HEK293T (cell line): ENCODE measurements at regions not wholly inside any gene's neighbourhood (a gene's known extent, or its start where the extent isn't known, plus 50 kb on each side); places are given as distances from the start of the nearest gene placed in this dataset.

Source experiments
- CTCF ChIA-PET: fragments of 350-600 bp; formaldehyde crosslinking; extraction: SDS; loops from one replicate; lab custom pipeline; 2021; ENCODE audit warnings: antibody characterized with exemption, inconsistent platforms; lab: Yijun Ruan, JAX
- POLR2A ChIA-PET: fragments of 350-600 bp; formaldehyde crosslinking; extraction: SDS; loops from one replicate; lab custom pipeline; 2020; ENCODE audit warnings: antibody characterized with exemption, inconsistent platforms; lab: Yijun Ruan, JAX
- DNase-seq: peaks from one replicate; pipeline ENCODE4 v3.0.0; 2012; ENCODE audit warnings: mixed read lengths; ENCODE audit errors: extremely low spot score
- ARNT ChIP-seq: fragments of 450-650 bp; IDR thresholded peaks from 2 replicates; pipeline ENCODE4 v1.6.1; 2017; ENCODE audit warnings: mild to moderate bottlenecking
- BHLHE40 ChIP-seq: fragments of 450-650 bp; IDR thresholded peaks from 2 replicates; pipeline ENCODE4 v1.6.1; 2016; ENCODE audit warnings: mild to moderate bottlenecking, moderate library complexity, borderline replicate concordance
- CTBP1 ChIP-seq: fragments of 450-650 bp; IDR thresholded peaks from 2 replicates; pipeline ENCODE4 v1.6.1; 2016; ENCODE audit warnings: borderline replicate concordance
- ELF4 ChIP-seq: fragments of 450-650 bp; IDR thresholded peaks from 2 replicates; pipeline ENCODE4 v1.6.1; 2017; ENCODE audit warnings: antibody characterized with exemption
- FOXA1 ChIP-seq: fragments of 450-650 bp; IDR thresholded peaks from 2 replicates; pipeline ENCODE4 v1.6.1; 2016; ENCODE audit warnings: mild to moderate bottlenecking
- FOXK2 ChIP-seq: fragments of 450-650 bp; IDR thresholded peaks from 2 replicates; pipeline ENCODE4 v1.6.1; 2016; ENCODE audit warnings: mild to moderate bottlenecking
- FOXM1 ChIP-seq: fragments of 450-650 bp; IDR thresholded peaks from 2 replicates; pipeline ENCODE4 v1.6.1; 2017; ENCODE audit warnings: mild to moderate bottlenecking, borderline replicate concordance
- HDGF ChIP-seq: fragments of 450-650 bp; IDR thresholded peaks from 2 replicates; pipeline ENCODE4 v1.6.1; 2017; ENCODE audit warnings: antibody characterized with exemption, borderline replicate concordance
- L3MBTL2 ChIP-seq: fragments of 450-650 bp; conservative IDR thresholded peaks from 2 replicates; pipeline ENCODE4 v1.6.1; 2016; ENCODE audit warnings: mild to moderate bottlenecking
- LEF1 ChIP-seq: fragments of 450-650 bp; IDR thresholded peaks from 2 replicates; pipeline ENCODE4 v1.6.1; 2017; ENCODE audit warnings: mild to moderate bottlenecking, borderline replicate concordance
- NFRKB ChIP-seq: fragments of 450-650 bp; IDR thresholded peaks from 2 replicates; pipeline ENCODE4 v1.6.1; 2016; ENCODE audit warnings: mild to moderate bottlenecking, moderate library complexity
- SP1 ChIP-seq: fragments of 450-650 bp; IDR thresholded peaks from 2 replicates; pipeline ENCODE4 v1.6.1; 2017
- SUZ12 ChIP-seq: fragments of 450-650 bp; IDR thresholded peaks from 2 replicates; pipeline ENCODE4 v1.6.1; 2016; ENCODE audit warnings: mild to moderate bottlenecking
- TARDBP ChIP-seq: fragments of 450-650 bp; IDR thresholded peaks from 2 replicates; pipeline ENCODE4 v1.6.1; 2016
- ZNF384 ChIP-seq: fragments of 450-650 bp; IDR thresholded peaks from 2 replicates; pipeline ENCODE4 v1.6.1; 2016
- TF ChIP-seq, protein P1 (sequence below): fragments of 450-650 bp; IDR thresholded peaks from 2 replicates; pipeline ENCODE4 v1.6.1; 2016

DNA sequence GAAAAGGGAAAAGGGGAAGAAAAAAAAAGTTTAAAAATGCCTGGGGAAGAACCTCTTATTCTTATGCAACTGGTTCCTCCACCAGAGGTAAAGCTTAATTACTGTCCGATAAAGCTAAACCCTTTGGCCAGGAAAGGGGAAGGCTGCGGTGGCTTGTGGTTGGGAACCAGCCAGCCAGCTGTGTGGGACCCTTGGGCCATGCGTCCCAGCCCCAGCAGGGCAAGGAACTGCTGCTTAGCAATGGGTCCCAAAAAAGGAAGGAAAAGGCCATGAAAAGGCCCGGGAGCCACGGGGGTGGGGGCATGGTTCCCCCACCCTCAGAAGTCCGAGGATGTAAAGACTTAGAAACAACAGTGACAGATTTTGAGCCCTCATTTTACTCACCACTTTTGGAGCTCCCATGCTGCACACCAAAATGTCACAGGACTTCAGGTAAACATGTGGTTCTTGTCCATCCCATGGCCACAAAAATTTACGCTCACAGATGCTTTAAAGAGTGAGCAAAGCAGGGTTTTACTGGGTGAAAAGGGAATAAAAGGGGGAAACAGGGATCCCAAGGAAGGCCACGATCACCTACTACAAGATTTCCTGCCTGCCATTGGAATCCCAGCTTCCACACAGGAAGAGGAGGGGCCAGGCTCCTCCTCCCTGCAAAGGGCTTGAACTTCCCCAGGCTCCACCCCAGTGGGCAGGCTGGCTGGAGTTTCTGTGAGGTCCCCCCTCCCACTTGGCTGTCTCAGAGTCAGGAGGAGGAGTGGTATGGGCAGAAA lies 1234.7 kb upstream of the GJE1 start:
- ChIA-PET POLR2A (no interaction called here), CTCF (no interaction called here)
- DNase-seq, result peak; percentile 66
- TF ChIP-seq LEF1 (no peak), NFRKB (no peak), FOXA1 (no peak), FOXK2 (no peak), TARDBP (no peak), ARNT (no peak), BHLHE40 (no peak), SP1 (no peak), L3MBTL2 (no peak), SUZ12 (no peak), HDGF (no peak), ZNF384 (no peak), ELF4 (no peak), FOXM1 (no peak), CTBP1 (no peak)
- TF ChIP-seq, protein P1, sequence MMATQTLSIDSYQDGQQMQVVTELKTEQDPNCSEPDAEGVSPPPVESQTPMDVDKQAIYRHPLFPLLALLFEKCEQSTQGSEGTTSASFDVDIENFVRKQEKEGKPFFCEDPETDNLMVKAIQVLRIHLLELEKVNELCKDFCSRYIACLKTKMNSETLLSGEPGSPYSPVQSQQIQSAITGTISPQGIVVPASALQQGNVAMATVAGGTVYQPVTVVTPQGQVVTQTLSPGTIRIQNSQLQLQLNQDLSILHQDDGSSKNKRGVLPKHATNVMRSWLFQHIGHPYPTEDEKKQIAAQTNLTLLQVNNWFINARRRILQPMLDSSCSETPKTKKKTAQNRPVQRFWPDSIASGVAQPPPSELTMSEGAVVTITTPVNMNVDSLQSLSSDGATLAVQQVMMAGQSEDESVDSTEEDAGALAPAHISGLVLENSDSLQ, result no peak

DNA sequence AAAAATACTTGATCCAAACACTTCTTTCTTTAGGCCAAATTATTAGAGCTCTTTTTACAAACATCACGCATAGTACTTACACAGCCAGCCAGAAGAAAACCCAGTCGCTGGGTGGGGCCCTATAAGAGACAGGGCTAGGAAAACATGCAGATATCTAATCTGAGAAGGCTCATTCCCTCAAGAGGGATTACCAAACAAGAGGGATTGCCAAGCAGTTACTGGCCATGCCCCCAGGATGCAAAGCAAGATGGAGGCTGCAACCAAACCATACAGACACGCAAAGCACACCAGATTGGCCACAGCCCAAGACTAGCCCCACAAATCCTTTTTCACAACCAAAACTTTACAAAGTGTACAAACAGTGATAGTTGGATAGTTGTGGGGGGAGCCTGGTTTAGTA lies 1235.4 kb upstream of the GJE1 start:
- peak; percentile 34 for DNase-seq
- ChIA-PET CTCF (no interaction called here), POLR2A (no interaction called here)
- TF ChIP-seq SUZ12, result no peak
- TF ChIP-seq LEF1, result no peak
- TF ChIP-seq BHLHE40, result no peak
- no peak for TF ChIP-seq FOXK2
- TF ChIP-seq HDGF, result no peak
- TF ChIP-seq L3MBTL2, result no peak; the same call in 1 of the 2 replicates
- TF ChIP-seq ELF4, result no peak
- TF ChIP-seq TARDBP, result no peak
- TF ChIP-seq ZNF384, result no peak
- no peak for TF ChIP-seq ARNT
- no peak for TF ChIP-seq CTBP1
- TF ChIP-seq FOXA1, result no peak
- no peak for TF ChIP-seq FOXM1
- TF ChIP-seq NFRKB, result no peak
- TF ChIP-seq SP1, result no peak
- TF ChIP-seq, protein P1, result no peak

DNA sequence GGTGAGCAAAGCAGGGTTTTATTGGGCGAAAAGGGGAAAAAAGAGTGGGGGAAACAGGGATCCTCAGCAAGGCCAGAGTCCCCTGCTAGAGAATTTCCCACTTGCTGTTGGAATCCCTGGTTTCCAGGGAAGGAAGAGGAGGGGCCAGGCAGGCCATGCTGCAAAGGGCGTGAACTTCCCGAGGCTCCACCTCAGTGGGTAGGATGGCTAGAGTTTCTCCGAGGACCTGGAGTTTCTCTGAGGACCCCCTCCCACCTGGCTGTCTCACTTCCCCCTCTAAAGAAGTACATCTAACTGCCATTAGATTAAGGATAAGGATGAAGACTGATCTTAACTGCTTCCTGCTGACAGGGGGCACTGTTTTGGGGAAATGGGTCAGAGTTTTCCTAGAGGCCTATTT lies 1239.3 kb upstream of the GJE1 start:
- ChIA-PET CTCF (no interaction called here), POLR2A (no interaction called here)
- TF ChIP-seq NFRKB (no peak), TARDBP (no peak), FOXA1 (no peak), SUZ12 (no peak), L3MBTL2 (no peak), LEF1 (no peak), FOXM1 (no peak), BHLHE40 (no peak)
- DNase-seq, result no peak

DNA sequence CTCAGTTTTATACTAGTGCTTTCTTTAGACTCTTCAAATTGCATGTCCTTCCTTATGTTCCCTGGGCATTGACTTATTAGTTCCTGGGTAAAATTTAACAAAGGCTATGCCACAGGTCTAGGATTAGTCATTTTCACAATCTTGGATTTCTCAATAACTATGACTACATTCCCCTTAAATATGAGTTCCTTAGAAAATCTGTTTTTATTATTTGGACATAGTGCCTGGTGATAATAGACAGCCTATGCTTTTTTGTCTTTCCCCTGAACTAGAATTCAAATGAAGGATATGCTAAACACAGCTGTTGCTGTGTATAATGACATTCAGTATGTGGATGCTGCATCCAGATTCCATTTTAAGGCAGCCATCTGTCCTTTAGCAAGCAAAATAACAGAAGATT lies 1252.8 kb upstream of the GJE1 start:
- ChIA-PET CTCF (no interaction called here), POLR2A (no interaction called here)
- no peak for TF ChIP-seq FOXA1
- TF ChIP-seq CTBP1, result no peak
- no peak for TF ChIP-seq TARDBP
- no peak for TF ChIP-seq BHLHE40
- no peak for TF ChIP-seq LEF1
- no peak for TF ChIP-seq HDGF
- TF ChIP-seq ZNF384, result no peak
- TF ChIP-seq, protein P1, result no peak
- no peak for TF ChIP-seq FOXK2
- no peak for TF ChIP-seq L3MBTL2
- no peak for DNase-seq

DNA sequence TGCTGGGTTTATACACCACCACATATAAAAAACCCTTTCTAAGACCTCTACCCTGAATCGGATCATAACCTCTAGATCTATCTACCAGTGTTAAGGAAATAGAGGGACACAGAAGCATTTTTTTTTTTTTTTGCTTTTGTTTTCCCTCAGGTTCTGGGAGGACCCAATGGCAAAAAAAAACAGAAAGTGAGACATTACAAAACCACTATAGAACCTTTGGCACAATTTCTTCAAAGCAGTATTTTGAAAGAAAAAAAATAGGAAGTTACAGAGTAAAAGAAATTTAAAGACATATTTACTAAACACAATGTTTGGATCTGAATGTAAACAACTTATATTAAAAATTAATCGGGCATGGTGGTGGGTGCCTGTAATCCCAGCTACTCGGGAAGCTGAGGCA lies 1258.7 kb upstream of the GJE1 start:
- CTCF ChIA-PET, result no interaction called here
- POLR2A ChIA-PET, result no interaction called here
- no peak for DNase-seq
- TF ChIP-seq SP1 (no peak), FOXM1 (no peak), CTBP1 (no peak), ELF4 (no peak), FOXA1 (no peak), TARDBP (no peak), ZNF384 (no peak), ARNT (no peak), BHLHE40 (no peak), HDGF (no peak), L3MBTL2 (no peak), FOXK2 (no peak), LEF1 (no peak), NFRKB (no peak), SUZ12 (no peak)
- TF ChIP-seq, protein P1, result no peak
